Spleen (tissue), 7 donors: ENCODE measurements at regions not wholly inside any gene's neighbourhood (a gene's known extent, or its start where the extent isn't known, plus 50 kb on each side); places are given as distances from the start of the nearest gene placed in this dataset.

Experiments
- POLR2A ChIP-seq, 3 donors: fragments of 450-650 bp; IDR thresholded peaks; one replicate each; pipeline ENCODE4 v1.5.1; 2017; ENCODE audit warnings: antibody characterized with exemption in 3 of 3, mild to moderate bottlenecking in 1 of 3
- POLR2AphosphoS5 ChIP-seq, 3 donors: sonication (generic); formaldehyde crosslinking; IDR thresholded peaks; one replicate each; pipeline ENCODE4 v1.5.1; 2017; ENCODE audit warnings: antibody characterized with exemption in 3 of 3
- TF ChIP-seq, protein P1 (sequence below), 11 experiments: fragments of 200-600 bp in 7 of 11; fragments of 450-650 bp in 4 of 11; sonication (generic) in 4 of 11; IDR thresholded peaks in 8 of 11; conservative IDR thresholded peaks in 3 of 11; 1 replicate in 7 of 11; 2 replicates in 4 of 11; pipeline versions ENCODE4 v1.4.0 to v1.8.0; 2016 to 2021; ENCODE audit warnings: antibody characterized with exemption in 11 of 11, inconsistent platforms in 4 of 11, mild to moderate bottlenecking in 1 of 11
- donor health status: DM: no; HTN: no; CAD: no; lungs with moderate emphysema.
- donor health status: DM: no; HTN: no; CAD: no.
- donor health status: DM: no; HTN: no; CAD: no.

DNA sequence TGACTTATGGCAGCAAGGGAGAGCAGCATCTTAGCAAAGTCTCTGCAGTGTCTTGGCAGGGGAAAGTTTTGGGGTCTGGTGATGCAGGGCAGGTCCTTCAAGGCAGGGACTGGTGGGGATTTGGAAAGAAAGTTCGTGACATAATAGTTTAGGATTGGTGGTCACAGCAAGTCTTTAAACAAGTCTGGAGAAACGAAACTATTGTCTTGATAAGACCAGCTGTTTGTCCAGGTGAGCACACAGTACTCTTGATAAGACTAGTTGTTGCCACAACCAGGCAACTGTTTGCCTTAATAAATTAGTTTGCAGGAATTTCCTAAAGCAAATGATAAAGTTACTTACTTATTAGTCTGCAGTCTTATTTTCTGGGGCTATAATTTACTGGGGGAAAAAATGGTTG, 136.1 kb downstream of the AKR1D1 start:
- TF ChIP-seq, protein P1, sequence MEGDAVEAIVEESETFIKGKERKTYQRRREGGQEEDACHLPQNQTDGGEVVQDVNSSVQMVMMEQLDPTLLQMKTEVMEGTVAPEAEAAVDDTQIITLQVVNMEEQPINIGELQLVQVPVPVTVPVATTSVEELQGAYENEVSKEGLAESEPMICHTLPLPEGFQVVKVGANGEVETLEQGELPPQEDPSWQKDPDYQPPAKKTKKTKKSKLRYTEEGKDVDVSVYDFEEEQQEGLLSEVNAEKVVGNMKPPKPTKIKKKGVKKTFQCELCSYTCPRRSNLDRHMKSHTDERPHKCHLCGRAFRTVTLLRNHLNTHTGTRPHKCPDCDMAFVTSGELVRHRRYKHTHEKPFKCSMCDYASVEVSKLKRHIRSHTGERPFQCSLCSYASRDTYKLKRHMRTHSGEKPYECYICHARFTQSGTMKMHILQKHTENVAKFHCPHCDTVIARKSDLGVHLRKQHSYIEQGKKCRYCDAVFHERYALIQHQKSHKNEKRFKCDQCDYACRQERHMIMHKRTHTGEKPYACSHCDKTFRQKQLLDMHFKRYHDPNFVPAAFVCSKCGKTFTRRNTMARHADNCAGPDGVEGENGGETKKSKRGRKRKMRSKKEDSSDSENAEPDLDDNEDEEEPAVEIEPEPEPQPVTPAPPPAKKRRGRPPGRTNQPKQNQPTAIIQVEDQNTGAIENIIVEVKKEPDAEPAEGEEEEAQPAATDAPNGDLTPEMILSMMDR (IDR thresholded peaks at IDR 0.05 in 8 of 11, conservative IDR thresholded peaks at IDR 0.05 in 3 of 11): no peak
- TF ChIP-seq POLR2A (IDR thresholded peaks at IDR 0.05) (no peak), POLR2AphosphoS5 (IDR thresholded peaks at IDR 0.05) (no peak)
